Smooth muscle cell (in vitro differentiated cells): ENCODE measurements at regions not wholly inside any gene's neighbourhood (a gene's known extent, or its start where the extent isn't known, plus 50 kb on each side); places are given as distances from the start of the nearest gene placed in this dataset.

Experiments used
- DNase-seq: peaks from one replicate; lab custom pipeline; 2025; ENCODE audit not compliant: unreplicated experiment; lab: John Stamatoyannopoulos, UW
- H2AFZ ChIP-seq: fragments of 200-600 bp; sonication (generic); 2 replicates; pipeline ENCODE4 v1.6.0; 2016; ENCODE audit warnings: antibody characterized with exemption, low read depth, mild to moderate bottlenecking
- H3F3A ChIP-seq: fragments of 200-600 bp; sonication (generic); 2 replicates; pipeline ENCODE4 v1.6.0; 2017; ENCODE audit warnings: antibody characterized with exemption, low read depth
- H3K27ac ChIP-seq: fragments of 200-600 bp; sonication (generic); 2 replicates; pipeline ENCODE4 v1.5.1; 2016; ENCODE audit warnings: low read depth, mild to moderate bottlenecking
- H3K27me3 ChIP-seq: fragments of 200-600 bp; sonication (generic); 2 replicates; pipeline ENCODE4 v1.6.1; 2016; ENCODE audit warnings: low read depth, mild to moderate bottlenecking
- H3K36me3 ChIP-seq: fragments of 200-600 bp; sonication (generic); 2 replicates; pipeline ENCODE4 v1.5.1; 2016; ENCODE audit warnings: low read depth
- H3K4me1 ChIP-seq: fragments of 200-600 bp; sonication (generic); 2 replicates; pipeline ENCODE4 v1.5.1; 2016; ENCODE audit warnings: low read depth
- H3K4me2 ChIP-seq: fragments of 200-600 bp; sonication (generic); 2 replicates; pipeline ENCODE4 v1.6.0; 2016; ENCODE audit warnings: mild to moderate bottlenecking
- H3K4me3 ChIP-seq: fragments of 200-600 bp; sonication (generic); 2 replicates; pipeline ENCODE4 v1.5.1; 2016; ENCODE audit warnings: mild to moderate bottlenecking
- H3K79me2 ChIP-seq: fragments of 200-600 bp; sonication (generic); 2 replicates; pipeline ENCODE4 v1.6.0; 2016; ENCODE audit warnings: low read depth, mild to moderate bottlenecking
- H3K9ac ChIP-seq: fragments of 200-600 bp; sonication (generic); 2 replicates; pipeline ENCODE4 v1.6.0; 2016; ENCODE audit warnings: low read depth
- H3K9me3 ChIP-seq: fragments of 200-600 bp; sonication (generic); replicated peaks from 2 replicates; pipeline ENCODE4 v1.5.1; 2016; ENCODE audit warnings: low read depth
- H4K20me1 ChIP-seq: fragments of 200-600 bp; sonication (generic); 2 replicates; pipeline ENCODE4 v1.6.0; 2016; ENCODE audit warnings: low read depth
- WGBS: methylation state at CpG from one replicate; pipeline ENCODE4 v1.1.7; 2016; ENCODE audit warnings: low lambda C conversion rate; 5-methylcytosine and 5-hydroxymethylcytosine counted together
- TF ChIP-seq, protein P1 (sequence below): fragments of 200-600 bp; sonication (generic); IDR thresholded peaks from 2 replicates; pipeline ENCODE4 v1.5.1; 2017; ENCODE audit warnings: borderline replicate concordance, mild to moderate bottlenecking, antibody characterized with exemption; ENCODE audit not compliant: insufficient read depth, poor library complexity, severe bottlenecking

DNA sequence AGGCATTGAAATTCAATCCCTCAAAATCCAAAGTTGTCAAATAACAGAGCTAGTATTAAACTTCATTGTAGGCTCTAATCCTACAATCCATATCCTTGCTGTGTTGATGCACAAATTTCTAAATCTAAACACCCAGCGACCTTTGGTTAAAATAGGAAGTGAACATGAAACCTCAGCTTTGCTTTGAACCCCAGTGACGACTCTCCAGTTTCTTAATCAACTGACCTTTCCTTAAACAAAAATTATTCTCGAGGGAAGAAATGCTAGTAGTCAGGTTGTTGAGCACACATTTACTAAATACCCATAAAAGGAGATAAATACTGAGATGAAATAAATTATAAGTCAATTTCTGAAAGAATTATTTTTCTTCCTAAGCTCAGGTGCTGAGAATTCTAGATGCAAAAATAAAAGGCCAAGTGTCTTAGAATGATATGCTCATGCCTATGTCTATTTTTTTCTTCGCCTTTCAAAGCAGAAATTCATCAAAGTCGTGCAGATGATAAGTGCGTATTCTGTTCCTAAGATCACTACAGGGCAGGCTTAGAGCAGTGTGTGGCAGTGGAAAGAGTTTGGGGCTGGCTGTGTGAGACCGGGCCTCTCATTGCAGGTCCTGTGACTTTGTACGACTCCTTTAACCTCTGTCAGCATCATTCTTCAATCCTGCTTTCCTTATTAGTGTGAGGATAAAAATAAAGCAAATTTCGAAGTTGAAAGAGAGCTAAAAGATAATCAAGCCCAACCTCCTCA is 208.7 kb downstream of the PRL start:
- Histone ChIP-seq H3K9ac (no peak overlapping the region), H3K27me3 (no peaks in the 10 kb centered on the region), H3K4me3 (no peak overlapping the region), H3F3A (no peaks in the 10 kb centered on the region), H3K36me3 (no peaks in the 10 kb centered on the region), H3K4me1 (no peaks in the 10 kb centered on the region), H3K27ac (no peak overlapping the region), H3K79me2 (peaks cover 3% of the 10 kb centered on the region), H2AFZ (no peak overlapping the region), H3K4me2 (no peak overlapping the region), H4K20me1 (no peaks in the 10 kb centered on the region), H3K9me3 (no peaks in the 10 kb centered on the region)
- TF ChIP-seq, protein P1, sequence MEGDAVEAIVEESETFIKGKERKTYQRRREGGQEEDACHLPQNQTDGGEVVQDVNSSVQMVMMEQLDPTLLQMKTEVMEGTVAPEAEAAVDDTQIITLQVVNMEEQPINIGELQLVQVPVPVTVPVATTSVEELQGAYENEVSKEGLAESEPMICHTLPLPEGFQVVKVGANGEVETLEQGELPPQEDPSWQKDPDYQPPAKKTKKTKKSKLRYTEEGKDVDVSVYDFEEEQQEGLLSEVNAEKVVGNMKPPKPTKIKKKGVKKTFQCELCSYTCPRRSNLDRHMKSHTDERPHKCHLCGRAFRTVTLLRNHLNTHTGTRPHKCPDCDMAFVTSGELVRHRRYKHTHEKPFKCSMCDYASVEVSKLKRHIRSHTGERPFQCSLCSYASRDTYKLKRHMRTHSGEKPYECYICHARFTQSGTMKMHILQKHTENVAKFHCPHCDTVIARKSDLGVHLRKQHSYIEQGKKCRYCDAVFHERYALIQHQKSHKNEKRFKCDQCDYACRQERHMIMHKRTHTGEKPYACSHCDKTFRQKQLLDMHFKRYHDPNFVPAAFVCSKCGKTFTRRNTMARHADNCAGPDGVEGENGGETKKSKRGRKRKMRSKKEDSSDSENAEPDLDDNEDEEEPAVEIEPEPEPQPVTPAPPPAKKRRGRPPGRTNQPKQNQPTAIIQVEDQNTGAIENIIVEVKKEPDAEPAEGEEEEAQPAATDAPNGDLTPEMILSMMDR, result no peak
- no peak for DNase-seq
- 88% methylated on average over 9 of the region's 9 CpGs for WGBS

DNA sequence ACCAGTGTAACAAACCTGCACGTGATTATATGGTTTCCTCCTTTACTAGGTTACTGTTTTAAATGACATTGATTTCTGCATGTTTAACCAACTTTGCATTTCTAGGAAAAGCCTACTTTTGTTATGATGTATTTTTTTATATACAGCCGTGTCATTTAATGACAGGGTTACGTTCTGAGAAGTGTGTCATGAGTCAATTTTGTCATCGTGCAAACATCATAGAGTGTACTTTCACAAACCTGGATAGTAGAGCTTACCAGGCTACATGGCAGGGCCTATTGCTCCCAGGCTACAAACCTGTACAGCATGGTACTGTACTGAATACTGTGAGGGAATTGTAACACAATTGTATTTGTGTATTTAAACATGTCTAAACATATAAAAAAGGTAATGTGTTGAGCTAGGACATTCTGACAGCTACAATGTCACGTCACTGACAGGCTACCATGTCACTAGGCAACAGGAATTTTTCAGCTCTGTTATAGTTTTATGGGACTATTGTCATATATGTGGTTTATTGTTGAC is 205.3 kb downstream of the PRL start:
- Histone ChIP-seq H4K20me1 (no peaks in the 10 kb centered on the region), H3K9ac (no peak overlapping the region), H3K79me2 (peaks cover 5% of the 10 kb centered on the region), H3K36me3 (no peaks in the 10 kb centered on the region), H2AFZ (no peak overlapping the region), H3K4me3 (no peak overlapping the region), H3K27ac (no peak overlapping the region), H3K4me1 (no peaks in the 10 kb centered on the region), H3K9me3 (no peaks in the 10 kb centered on the region), H3K27me3 (no peaks in the 10 kb centered on the region), H3F3A (no peaks in the 10 kb centered on the region), H3K4me2 (no peak overlapping the region)
- DNase-seq, result no peak
- TF ChIP-seq, protein P1, result no peak
- 89% methylated on average over 5 of the region's 5 CpGs for WGBS

DNA sequence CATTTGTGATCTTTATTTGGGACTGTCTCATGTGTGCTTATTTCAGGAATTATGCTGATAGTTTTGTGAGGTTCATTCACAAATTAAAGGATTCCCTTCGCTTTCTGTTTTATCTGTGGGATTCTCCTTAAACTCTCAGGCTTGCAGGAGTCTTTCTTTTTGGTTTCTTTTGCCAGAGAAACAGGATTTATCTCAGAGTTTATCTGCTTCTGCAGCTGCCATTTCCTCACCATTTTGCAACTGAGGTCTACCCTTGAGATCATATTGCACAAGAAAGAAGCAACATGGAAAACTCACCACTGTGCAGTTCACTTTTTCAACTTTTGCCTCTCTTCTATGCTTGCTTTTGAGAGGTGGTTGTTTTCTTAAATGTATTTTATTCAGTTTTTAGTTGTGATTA is 201.0 kb downstream of the PRL start:
- TF ChIP-seq, protein P1, result no peak
- no peak for DNase-seq
- Histone ChIP-seq H4K20me1 (no peaks in the 10 kb centered on the region), H3K9ac (no peak overlapping the region), H3K4me1 (peaks cover 6% of the 10 kb centered on the region), H3K27ac (peak overlapping the region; percentile 28), H3K4me2 (peak overlapping the region; percentile 20), H3F3A (no peaks in the 10 kb centered on the region), H3K27me3 (no peaks in the 10 kb centered on the region), H2AFZ (peak overlapping the region; percentile 20), H3K9me3 (no peaks in the 10 kb centered on the region), H3K4me3 (no peak overlapping the region), H3K36me3 (no peaks in the 10 kb centered on the region), H3K79me2 (peaks cover 5% of the 10 kb centered on the region)
- WGBS, result 24% methylated on average over 1 of the region's 1 CpG

DNA sequence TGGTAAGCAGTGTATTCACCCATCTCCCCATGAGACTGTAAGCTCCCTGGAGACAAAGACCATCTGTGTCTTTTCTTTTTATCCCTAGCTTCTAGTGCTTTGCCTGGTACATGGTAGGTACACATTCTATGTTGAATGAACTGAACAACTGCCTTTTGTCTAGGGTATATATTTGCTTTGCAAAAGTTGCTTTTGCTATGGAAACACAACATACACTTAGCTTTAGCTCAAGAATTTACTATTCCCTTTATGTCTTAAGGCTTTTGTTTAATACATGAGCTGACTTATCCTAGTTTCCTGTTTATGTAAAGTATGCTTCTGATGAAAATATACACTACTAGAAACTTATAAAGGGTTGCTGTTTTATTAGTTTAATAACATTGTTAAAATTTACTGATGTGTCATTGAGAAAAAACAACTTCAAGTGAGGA is 198.2 kb downstream of the PRL start:
- Histone ChIP-seq H3K27me3 (no peaks in the 10 kb centered on the region), H2AFZ (no peak overlapping the region), H3K9ac (no peak overlapping the region), H4K20me1 (no peaks in the 10 kb centered on the region), H3F3A (peaks cover 2% of the 10 kb centered on the region), H3K27ac (no peak overlapping the region), H3K36me3 (no peaks in the 10 kb centered on the region), H3K4me2 (no peak overlapping the region), H3K4me1 (peaks cover 6% of the 10 kb centered on the region), H3K9me3 (no peaks in the 10 kb centered on the region), H3K4me3 (no peak overlapping the region), H3K79me2 (no peaks in the 10 kb centered on the region)
- TF ChIP-seq, protein P1, result no peak
- DNase-seq, result no peak
